SJCRH30 (cell line): ENCODE measurements at regions not wholly inside any gene's neighbourhood (a gene's known extent, or its start where the extent isn't known, plus 50 kb on each side); places are given as distances from the start of the nearest gene placed in this dataset.

Experiments
- DNase-seq, 2 experiments: peaks; one replicate each; pipeline ENCODE4 v3.0.0-alpha.2; 2015 to 2020
- H3K27ac ChIP-seq: fragments of 250-450 bp; sonication (Bioruptor Pico); 2 replicates; pipeline ENCODE4 v1.5.1; 2020; ENCODE audit warnings: mild to moderate bottlenecking, moderate library complexity
- H3K27me3 ChIP-seq: fragments of 250-450 bp; sonication (Bioruptor Pico); 2 replicates; pipeline ENCODE4 v1.5.1; 2020; ENCODE audit warnings: mild to moderate bottlenecking, moderate library complexity
- H3K36me3 ChIP-seq: fragments of 250-450 bp; sonication (Bioruptor Pico); 2 replicates; pipeline ENCODE4 v1.5.1; 2020; ENCODE audit warnings: mild to moderate bottlenecking, moderate library complexity
- H3K4me1 ChIP-seq: fragments of 250-450 bp; sonication (Bioruptor Pico); 2 replicates; pipeline ENCODE4 v1.5.1; 2020; ENCODE audit warnings: mild to moderate bottlenecking, moderate library complexity
- H3K4me3 ChIP-seq: fragments of 250-450 bp; sonication (Bioruptor Pico); 2 replicates; pipeline ENCODE4 v1.5.1; 2020; ENCODE audit warnings: mild to moderate bottlenecking, moderate library complexity
- H3K9me3 ChIP-seq: fragments of 250-450 bp; sonication (Bioruptor Pico); replicated peaks from 2 replicates; pipeline ENCODE4 v1.5.1; 2020; ENCODE audit warnings: mild to moderate bottlenecking, moderate library complexity

- DNase-seq = no peak
- H3K9me3 ChIP-seq = no peaks in the 10 kb centered on the region
- H3K27ac ChIP-seq = no peak overlapping the region
- H3K4me1 ChIP-seq = no peaks in the 10 kb centered on the region
- H3K4me3 ChIP-seq = no peak overlapping the region
- H3K36me3 ChIP-seq = no peaks in the 10 kb centered on the region
- H3K27me3 ChIP-seq = no peaks in the 10 kb centered on the region; the same call in 1 of the 2 replicates
Measured at GRCh38 chr10:129400426-129400825, 66.6 kb upstream of the MGMT start.

DNA sequence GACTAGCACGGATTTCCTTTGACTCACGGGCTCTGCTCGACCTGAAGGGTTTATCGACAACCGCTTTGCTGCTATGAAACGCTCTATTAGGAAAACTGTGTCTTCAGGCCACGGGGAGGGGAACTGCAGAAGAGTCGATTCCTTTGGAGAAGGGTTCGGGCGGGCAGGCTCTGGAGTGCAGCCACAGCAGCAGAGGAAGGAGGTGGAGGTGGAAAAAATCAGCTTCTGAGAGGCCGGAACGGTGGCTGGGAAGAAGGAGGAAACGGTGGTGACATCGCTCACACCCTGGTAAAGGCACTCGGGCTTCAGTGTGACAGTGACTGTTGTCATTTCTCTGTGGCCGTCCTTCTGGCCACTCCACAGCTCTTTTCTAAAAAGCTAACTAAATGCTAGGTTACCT is 64.6 kb upstream of the MGMT start:
- Histone ChIP-seq H3K9me3 (no peaks in the 10 kb centered on the region), H3K27me3 (no peaks in the 10 kb centered on the region; the same call in 1 of the 2 replicates), H3K4me3 (no peak overlapping the region), H3K27ac (no peak overlapping the region), H3K36me3 (no peaks in the 10 kb centered on the region), H3K4me1 (no peaks in the 10 kb centered on the region)
- DNase-seq = no peak

GRCh38 chr10:129404091-129404490 is 63.0 kb upstream of the MGMT start:
- Histone ChIP-seq H3K4me1 (no peaks in the 10 kb centered on the region), H3K27ac (no peak overlapping the region), H3K36me3 (no peaks in the 10 kb centered on the region), H3K4me3 (no peak overlapping the region), H3K27me3 (no peaks in the 10 kb centered on the region), H3K9me3 (no peaks in the 10 kb centered on the region)
- no peak for DNase-seq

DNA sequence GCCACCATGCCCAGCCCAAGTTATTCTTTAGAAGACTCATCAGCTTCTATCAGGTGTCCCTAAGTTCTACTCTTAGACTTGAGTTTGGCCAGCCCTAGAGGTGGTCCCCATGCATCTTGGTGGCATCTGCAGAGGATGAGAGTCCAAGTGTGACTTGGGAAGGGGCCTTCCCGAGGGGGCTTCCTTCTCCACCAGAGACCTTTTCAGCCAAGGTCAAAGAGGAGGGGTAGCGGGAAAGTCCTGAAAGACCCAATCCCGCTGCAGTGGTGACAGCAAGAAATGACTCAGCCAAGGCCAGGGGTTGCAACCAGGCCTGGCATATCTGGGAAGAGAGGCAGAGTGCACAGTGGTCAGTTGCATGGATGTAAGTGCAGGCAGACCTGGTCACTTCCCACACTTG is 61.7 kb upstream of the MGMT start:
- Histone ChIP-seq H3K36me3 (no peaks in the 10 kb centered on the region), H3K4me1 (no peaks in the 10 kb centered on the region), H3K27ac (no peak overlapping the region), H3K9me3 (no peaks in the 10 kb centered on the region), H3K4me3 (no peak overlapping the region), H3K27me3 (no peaks in the 10 kb centered on the region)
- DNase-seq = no peak

DNA sequence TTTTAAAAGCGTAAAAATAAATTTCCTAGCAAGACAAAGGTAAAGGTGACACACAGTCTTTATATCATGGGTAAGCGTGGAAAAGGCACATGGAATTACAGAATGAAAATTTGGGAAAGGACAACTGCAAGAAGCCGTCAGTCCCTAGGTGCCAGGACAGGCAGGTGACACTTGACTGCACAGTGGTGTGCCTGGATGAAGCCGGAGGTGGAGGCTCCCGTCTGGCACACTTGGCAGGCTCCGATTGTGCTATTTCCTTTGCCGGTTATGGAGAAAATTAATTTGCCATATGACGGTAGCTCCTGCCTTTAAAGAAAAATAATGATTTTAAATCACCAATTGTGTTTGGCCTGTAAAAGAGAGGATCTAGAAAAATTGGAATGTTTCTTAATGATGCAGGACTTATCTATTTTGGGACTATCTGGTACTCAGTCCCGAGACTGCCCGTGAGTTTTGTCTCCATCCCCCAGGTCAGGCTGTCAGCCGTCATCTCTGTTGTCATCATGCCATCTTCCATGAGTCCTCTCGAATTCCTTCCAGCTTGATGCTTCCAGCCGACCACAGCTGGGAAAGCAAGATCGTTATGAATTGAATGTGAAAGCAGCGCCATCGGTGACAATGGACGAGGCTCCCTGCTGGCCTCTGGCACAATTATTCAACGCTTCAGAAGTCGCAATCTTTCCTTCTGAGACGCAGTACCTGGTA is 56.2 kb upstream of the MGMT start:
- Histone ChIP-seq H3K4me1 (no peaks in the 10 kb centered on the region), H3K4me3 (no peak overlapping the region), H3K27ac (no peak overlapping the region), H3K36me3 (no peaks in the 10 kb centered on the region), H3K27me3 (no peaks in the 10 kb centered on the region), H3K9me3 (no peaks in the 10 kb centered on the region)
- no peak for DNase-seq

DNA sequence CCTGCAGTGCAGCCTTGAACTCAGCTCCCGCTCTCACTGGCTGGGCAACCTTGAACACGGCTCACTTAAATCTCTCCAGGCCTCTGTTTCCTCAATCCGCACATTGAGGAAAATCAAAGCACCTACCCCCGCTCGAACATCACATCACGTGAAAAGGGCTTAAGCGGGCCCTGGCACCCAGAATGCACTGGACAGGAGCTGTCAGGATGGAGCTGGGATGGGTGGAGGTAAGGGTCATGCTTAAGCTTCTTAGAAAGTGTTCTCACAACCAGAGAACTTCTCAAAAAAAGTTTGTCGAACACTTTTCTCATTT is 55.7 kb upstream of the MGMT start:
- Histone ChIP-seq H3K27me3 (no peaks in the 10 kb centered on the region), H3K4me3 (no peak overlapping the region), H3K9me3 (no peaks in the 10 kb centered on the region), H3K4me1 (no peaks in the 10 kb centered on the region), H3K27ac (no peak overlapping the region), H3K36me3 (no peaks in the 10 kb centered on the region)
- no peak for DNase-seq

- H3K27ac ChIP-seq = no peak overlapping the region
- DNase-seq = no peak
- no peaks in the 10 kb centered on the region for H3K27me3 ChIP-seq
- H3K36me3 ChIP-seq = no peaks in the 10 kb centered on the region
- no peaks in the 10 kb centered on the region for H3K4me1 ChIP-seq
- no peak overlapping the region for H3K4me3 ChIP-seq
- H3K9me3 ChIP-seq = no peaks in the 10 kb centered on the region
Measured at GRCh38 chr10:129411772-129412171, 55.3 kb upstream of the MGMT start.

GRCh38 chr10:129413024-129413423 is 54.0 kb upstream of the MGMT start:
- no peaks in the 10 kb centered on the region for H3K36me3 ChIP-seq
- no peaks in the 10 kb centered on the region for H3K4me1 ChIP-seq
- H3K27ac ChIP-seq = no peak overlapping the region
- no peak overlapping the region for H3K4me3 ChIP-seq
- no peaks in the 10 kb centered on the region for H3K9me3 ChIP-seq
- no peaks in the 10 kb centered on the region for H3K27me3 ChIP-seq
- no peak for DNase-seq

DNA sequence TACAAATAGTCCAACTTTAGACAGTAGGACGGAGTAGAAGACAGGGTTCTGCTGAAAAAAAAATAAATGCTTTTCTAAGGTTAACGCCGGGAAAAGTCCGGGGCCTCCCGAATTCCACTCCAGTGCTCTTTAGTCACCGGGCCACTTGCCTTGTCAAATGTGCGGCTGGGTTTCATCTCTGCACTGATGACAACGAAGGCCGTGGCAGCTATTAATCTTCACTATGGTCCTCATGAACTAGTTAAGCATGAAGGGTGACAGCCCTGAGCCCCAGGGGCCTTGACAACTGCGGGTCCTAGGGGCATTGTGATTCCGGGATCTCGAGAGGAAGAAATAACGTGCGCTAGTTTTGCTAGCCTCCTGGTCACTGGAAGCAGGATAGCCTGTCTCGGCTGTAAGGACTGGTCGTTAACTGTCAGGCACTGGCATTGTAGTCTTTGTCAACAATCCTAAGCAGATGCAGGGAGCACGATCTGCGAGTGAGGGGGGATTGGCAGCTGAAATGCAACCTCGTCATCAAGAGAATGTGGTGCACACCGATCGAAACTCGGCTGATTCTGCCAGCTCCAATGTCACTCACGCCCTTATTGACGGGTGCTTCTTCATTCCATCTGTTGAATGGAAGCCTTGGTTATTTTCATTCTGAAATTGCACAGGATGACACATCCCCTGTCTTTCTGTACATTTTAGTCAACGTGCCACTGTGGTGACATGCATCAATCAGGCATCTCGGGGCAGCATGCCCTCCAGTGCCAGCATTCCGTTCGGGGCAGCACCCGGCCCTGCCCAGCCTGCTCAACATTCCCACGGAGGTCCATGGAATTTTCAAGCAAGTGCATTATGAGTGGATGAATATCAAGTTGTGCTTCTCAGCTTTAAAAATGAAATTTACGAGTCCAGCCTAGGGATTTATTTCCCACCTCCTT is 51.6 kb upstream of the MGMT start:
- Histone ChIP-seq H3K27ac (no peak overlapping the region), H3K27me3 (no peaks in the 10 kb centered on the region), H3K36me3 (no peaks in the 10 kb centered on the region), H3K4me1 (no peaks in the 10 kb centered on the region), H3K4me3 (no peak overlapping the region), H3K9me3 (no peaks in the 10 kb centered on the region)
- DNase-seq = no peak

GRCh38 chr10:129416155-129416554 is 50.9 kb upstream of the MGMT start:
- Histone ChIP-seq H3K4me1 (no peaks in the 10 kb centered on the region), H3K27ac (no peak overlapping the region), H3K9me3 (no peaks in the 10 kb centered on the region), H3K4me3 (no peak overlapping the region), H3K36me3 (no peaks in the 10 kb centered on the region), H3K27me3 (no peaks in the 10 kb centered on the region)
- no peak for DNase-seq

DNA sequence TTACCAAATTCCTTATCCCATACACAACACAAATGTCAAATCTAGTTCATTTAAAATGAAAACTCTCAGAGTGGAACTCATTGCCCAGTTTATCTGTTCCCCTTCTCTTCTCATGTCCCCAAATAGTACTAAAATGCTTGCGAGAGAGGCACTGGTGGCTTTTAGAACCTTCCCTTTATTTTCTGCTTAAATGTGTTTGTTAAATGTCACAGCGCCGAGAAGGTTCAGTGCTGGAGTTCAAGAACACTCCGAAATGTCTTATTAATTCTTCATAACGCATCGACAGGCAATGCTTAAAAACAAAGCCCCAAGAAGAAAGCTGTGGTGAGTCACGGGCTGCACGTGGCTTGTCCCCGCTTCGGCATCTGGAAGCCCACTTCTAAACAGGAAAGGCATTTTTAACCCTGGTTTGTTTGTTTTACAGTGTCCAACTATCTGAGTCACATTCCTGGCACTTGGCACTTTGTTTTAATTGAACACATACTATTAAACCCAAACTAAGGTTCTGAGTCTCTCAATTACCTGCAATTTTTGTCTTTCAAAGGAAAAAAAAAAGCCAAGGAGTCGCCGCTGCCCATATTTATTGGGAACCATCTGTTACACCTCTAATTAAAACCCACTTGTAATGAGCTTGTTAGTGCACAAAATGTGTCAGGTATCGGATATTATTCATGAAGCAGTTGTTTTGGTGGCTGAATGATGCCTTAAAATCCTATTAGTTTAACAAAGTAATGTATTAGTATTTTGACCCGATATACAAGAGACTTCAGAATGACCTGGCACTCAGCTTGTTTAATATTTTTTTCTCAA is 49.9 kb upstream of the MGMT start:
- no peak overlapping the region for H3K27ac ChIP-seq
- no peak overlapping the region for H3K4me3 ChIP-seq
- H3K9me3 ChIP-seq = no peaks in the 10 kb centered on the region
- DNase-seq = no peak
- H3K36me3 ChIP-seq = no peaks in the 10 kb centered on the region
- no peaks in the 10 kb centered on the region for H3K4me1 ChIP-seq
- no peaks in the 10 kb centered on the region for H3K27me3 ChIP-seq
